ENCODE measurements at regions not wholly inside any gene's neighbourhood (a gene's known extent, or its start where the extent isn't known, plus 50 kb on each side); places are given as distances from the start of the nearest gene placed in this dataset.

GRCh38 chr12:62133440-62133839, 126.8 kb upstream of the USP15 start:
- POLR2A ChIA-PET, result no interaction called here
- no peaks in the 10 kb centered on the region for H3K79me2 ChIP-seq (ENCODE audit: insufficient read depth, low read length)
- no peak overlapping the region for H3K9ac ChIP-seq (ENCODE audit: low read length)
- DNase-seq (ENCODE audit: low read depth, low spot score), result no peak
- H3K9me3 ChIP-seq (ENCODE audit: control insufficient read depth in 1 of 2, insufficient read depth in 1 of 2, low read depth in 1 of 2, low read length in 2 of 2), result no peaks in the 10 kb centered on the region
- no peak overlapping the region for H2AFZ ChIP-seq (ENCODE audit: low read depth, low read length, poor library complexity, severe bottlenecking)
- no peak overlapping the region for H3K27ac ChIP-seq (ENCODE audit: low read depth, low read length)
- H3K4me3 ChIP-seq (replicated peaks in 1 of 2; ENCODE audit: low read depth in 1 of 2, low read length in 2 of 2), result no peak overlapping the region
- no peaks in the 10 kb centered on the region for H3K9me2 ChIP-seq (ENCODE audit: insufficient read depth)
- H3K27me3 ChIP-seq (ENCODE audit: insufficient read depth, low read length), result no peaks in the 10 kb centered on the region
- TF ChIP-seq, protein P1, sequence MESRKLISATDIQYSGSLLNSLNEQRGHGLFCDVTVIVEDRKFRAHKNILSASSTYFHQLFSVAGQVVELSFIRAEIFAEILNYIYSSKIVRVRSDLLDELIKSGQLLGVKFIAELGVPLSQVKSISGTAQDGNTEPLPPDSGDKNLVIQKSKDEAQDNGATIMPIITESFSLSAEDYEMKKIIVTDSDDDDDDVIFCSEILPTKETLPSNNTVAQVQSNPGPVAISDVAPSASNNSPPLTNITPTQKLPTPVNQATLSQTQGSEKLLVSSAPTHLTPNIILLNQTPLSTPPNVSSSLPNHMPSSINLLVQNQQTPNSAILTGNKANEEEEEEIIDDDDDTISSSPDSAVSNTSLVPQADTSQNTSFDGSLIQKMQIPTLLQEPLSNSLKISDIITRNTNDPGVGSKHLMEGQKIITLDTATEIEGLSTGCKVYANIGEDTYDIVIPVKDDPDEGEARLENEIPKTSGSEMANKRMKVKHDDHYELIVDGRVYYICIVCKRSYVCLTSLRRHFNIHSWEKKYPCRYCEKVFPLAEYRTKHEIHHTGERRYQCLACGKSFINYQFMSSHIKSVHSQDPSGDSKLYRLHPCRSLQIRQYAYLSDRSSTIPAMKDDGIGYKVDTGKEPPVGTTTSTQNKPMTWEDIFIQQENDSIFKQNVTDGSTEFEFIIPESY (IDR thresholded peaks at IDR 0.05; ENCODE audit: extremely low read depth, insufficient replicate concordance, low read length), result no peak
- TF ChIP-seq ZNF274 (IDR thresholded peaks at IDR 0.05; ENCODE audit: low read depth, low read length) (no peak), EZH2 (IDR thresholded peaks at IDR 0.05) (no peak), TCF7L2 (IDR thresholded peaks at IDR 0.05; ENCODE audit: borderline replicate concordance, extremely low read depth, insufficient read depth, insufficient read length) (no peak), POLR2AphosphoS5 (IDR thresholded peaks at IDR 0.05; ENCODE audit: low read depth, low read length) (no peak), CTCF (IDR thresholded peaks at IDR 0.05 in 2 of 3, conservative IDR thresholded peaks at IDR 0.05 in 1 of 3; ENCODE audit: borderline replicate concordance in 1 of 3, insufficient read depth in 1 of 3, low read depth in 2 of 3, low read length in 2 of 3) (no peak)
- TF ChIP-seq, protein P2, sequence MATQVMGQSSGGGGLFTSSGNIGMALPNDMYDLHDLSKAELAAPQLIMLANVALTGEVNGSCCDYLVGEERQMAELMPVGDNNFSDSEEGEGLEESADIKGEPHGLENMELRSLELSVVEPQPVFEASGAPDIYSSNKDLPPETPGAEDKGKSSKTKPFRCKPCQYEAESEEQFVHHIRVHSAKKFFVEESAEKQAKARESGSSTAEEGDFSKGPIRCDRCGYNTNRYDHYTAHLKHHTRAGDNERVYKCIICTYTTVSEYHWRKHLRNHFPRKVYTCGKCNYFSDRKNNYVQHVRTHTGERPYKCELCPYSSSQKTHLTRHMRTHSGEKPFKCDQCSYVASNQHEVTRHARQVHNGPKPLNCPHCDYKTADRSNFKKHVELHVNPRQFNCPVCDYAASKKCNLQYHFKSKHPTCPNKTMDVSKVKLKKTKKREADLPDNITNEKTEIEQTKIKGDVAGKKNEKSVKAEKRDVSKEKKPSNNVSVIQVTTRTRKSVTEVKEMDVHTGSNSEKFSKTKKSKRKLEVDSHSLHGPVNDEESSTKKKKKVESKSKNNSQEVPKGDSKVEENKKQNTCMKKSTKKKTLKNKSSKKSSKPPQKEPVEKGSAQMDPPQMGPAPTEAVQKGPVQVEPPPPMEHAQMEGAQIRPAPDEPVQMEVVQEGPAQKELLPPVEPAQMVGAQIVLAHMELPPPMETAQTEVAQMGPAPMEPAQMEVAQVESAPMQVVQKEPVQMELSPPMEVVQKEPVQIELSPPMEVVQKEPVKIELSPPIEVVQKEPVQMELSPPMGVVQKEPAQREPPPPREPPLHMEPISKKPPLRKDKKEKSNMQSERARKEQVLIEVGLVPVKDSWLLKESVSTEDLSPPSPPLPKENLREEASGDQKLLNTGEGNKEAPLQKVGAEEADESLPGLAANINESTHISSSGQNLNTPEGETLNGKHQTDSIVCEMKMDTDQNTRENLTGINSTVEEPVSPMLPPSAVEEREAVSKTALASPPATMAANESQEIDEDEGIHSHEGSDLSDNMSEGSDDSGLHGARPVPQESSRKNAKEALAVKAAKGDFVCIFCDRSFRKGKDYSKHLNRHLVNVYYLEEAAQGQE (IDR thresholded peaks at IDR 0.05; ENCODE audit: low read depth), result no peak
- TF ChIP-seq, protein P3, sequence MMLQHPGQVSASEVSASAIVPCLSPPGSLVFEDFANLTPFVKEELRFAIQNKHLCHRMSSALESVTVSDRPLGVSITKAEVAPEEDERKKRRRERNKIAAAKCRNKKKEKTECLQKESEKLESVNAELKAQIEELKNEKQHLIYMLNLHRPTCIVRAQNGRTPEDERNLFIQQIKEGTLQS (IDR thresholded peaks at IDR 0.05), result no peak
- no peaks in the 10 kb centered on the region for H3K36me3 ChIP-seq (ENCODE audit: control insufficient read depth in 1 of 2, insufficient read depth in 2 of 2, low read length in 2 of 2)
- no TSS peak for BruUV-seq (replicated peaks)
- no peak overlapping the region for H3K4me2 ChIP-seq (ENCODE audit: low read length)
- RAD21 ChIA-PET (ENCODE audit: low non-redundant PET in 1 of 2, low total read pairs in 2 of 2, uncharacterized antibody in 2 of 2, unreplicated experiment in 2 of 2), result no interaction called here
- intact Hi-C loops (cut with micrococcal nuclease), result no loop called here
- ATAC-seq, result no peak
- CTCF ChIA-PET, result no interaction called here
- no peaks in the 10 kb centered on the region for H4K20me1 ChIP-seq (ENCODE audit: insufficient read depth)
- no peaks in the 10 kb centered on the region for H3K4me1 ChIP-seq (ENCODE audit: control insufficient read depth in 1 of 2, insufficient read depth in 2 of 2, low read length in 2 of 2)
